Body of pancreas (tissue), 4 donors: ENCODE measurements at regions not wholly inside any gene's neighbourhood (a gene's known extent, or its start where the extent isn't known, plus 50 kb on each side); places are given as distances from the start of the nearest gene placed in this dataset.

ENCODE experiments used
- POLR2A ChIP-seq, 3 donors: fragments of 450-650 bp; IDR thresholded peaks; one replicate each; pipeline ENCODE4 v1.6.1; 2016; ENCODE audit warnings: antibody characterized with exemption in 3 of 3, mild to moderate bottlenecking in 2 of 3
- TF ChIP-seq, protein P1 (sequence below), 7 experiments: fragments of 450-650 bp in 4 of 7; fragments of 200-600 bp in 3 of 7; sonication (generic) in 3 of 7; IDR thresholded peaks; one replicate each; pipeline ENCODE4 v1.5.1; 2016 to 2019; ENCODE audit warnings: antibody characterized with exemption in 7 of 7

DNA sequence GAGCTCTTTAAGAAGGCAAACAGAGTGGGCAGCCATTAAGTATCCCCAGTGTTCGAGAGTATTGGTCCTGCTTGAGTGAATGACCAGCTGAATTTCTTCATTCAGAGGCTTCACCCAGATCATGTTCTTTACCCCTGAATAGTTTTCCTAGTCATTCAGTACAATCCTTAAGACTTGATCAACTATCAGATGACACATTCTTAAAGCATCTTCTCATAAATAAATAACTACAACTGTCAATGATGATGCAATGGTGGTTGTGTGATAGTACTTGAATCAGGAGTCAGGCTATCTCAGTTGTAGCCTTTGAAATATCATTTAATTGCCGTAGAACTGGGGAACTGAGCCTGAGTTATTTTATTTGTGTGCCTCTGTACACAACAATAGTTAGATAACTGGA lies 416.8 kb upstream of the CCL2 start:
- TF ChIP-seq, protein P1, sequence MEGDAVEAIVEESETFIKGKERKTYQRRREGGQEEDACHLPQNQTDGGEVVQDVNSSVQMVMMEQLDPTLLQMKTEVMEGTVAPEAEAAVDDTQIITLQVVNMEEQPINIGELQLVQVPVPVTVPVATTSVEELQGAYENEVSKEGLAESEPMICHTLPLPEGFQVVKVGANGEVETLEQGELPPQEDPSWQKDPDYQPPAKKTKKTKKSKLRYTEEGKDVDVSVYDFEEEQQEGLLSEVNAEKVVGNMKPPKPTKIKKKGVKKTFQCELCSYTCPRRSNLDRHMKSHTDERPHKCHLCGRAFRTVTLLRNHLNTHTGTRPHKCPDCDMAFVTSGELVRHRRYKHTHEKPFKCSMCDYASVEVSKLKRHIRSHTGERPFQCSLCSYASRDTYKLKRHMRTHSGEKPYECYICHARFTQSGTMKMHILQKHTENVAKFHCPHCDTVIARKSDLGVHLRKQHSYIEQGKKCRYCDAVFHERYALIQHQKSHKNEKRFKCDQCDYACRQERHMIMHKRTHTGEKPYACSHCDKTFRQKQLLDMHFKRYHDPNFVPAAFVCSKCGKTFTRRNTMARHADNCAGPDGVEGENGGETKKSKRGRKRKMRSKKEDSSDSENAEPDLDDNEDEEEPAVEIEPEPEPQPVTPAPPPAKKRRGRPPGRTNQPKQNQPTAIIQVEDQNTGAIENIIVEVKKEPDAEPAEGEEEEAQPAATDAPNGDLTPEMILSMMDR (IDR thresholded peaks at IDR 0.05) = no peak
- TF ChIP-seq POLR2A (IDR thresholded peaks at IDR 0.05) = no peak
